ENCODE measurements at regions not wholly inside any gene's neighbourhood (a gene's known extent, or its start where the extent isn't known, plus 50 kb on each side); places are given as distances from the start of the nearest gene placed in this dataset.

DNA sequence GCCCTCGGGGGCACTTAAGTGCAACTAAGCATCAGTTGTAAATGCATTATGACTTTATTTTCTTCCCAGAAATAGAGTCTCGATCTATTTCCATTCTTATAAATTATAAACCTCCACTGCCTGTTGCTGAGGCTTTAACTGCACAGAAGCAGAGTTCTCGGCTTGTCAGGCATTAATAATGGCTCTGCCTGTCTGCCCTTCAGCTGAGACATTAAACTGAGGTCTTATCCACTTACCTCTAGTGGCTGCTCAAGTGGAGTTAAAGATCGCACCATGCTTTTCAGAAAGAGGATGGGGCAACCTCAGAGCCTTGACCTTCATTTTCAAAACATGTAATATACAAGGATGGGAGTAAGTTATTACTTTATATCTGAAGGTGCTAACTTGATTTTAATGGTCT lies 597.6 kb upstream of the PRMT6 start:
- H2AK5ac ChIP-seq (ENCODE audit: low read length, severe bottlenecking): no peak overlapping the region
- no peak overlapping the region for H3K18ac ChIP-seq (ENCODE audit: low read depth in 1 of 2, low read length in 2 of 2)
- H3K79me1 ChIP-seq (replicated peaks; ENCODE audit: low read length, poor library complexity, severe bottlenecking): no peaks in the 10 kb centered on the region
- no peak overlapping the region for H2BK12ac ChIP-seq (ENCODE audit: low read length in 2 of 2)
- no peak for DNase-seq
- 36% methylated on average over 3 of the region's 4 CpGs for WGBS
- no peak overlapping the region for H2BK120ac ChIP-seq (ENCODE audit: low read depth, low read length)
- H3K4me1 ChIP-seq (ENCODE audit: control insufficient read depth, insufficient read depth, low read depth, low read length): no peaks in the 10 kb centered on the region
- H3K14ac ChIP-seq (ENCODE audit: low read length in 2 of 2): no peak overlapping the region
- no peak overlapping the region for H3K23ac ChIP-seq (ENCODE audit: low read length in 2 of 2)
- no peak overlapping the region for H2BK5ac ChIP-seq (ENCODE audit: low read depth, low read length, poor library complexity, severe bottlenecking)
- H3K27me3 ChIP-seq (ENCODE audit: control insufficient read depth in 1 of 2, insufficient read depth in 1 of 2, low read length in 2 of 2): no peaks in the 10 kb centered on the region
- no peaks in the 10 kb centered on the region for H3K36me3 ChIP-seq (ENCODE audit: control insufficient read depth in 1 of 2, insufficient read depth in 2 of 2, low read depth in 1 of 2, low read length in 2 of 2)
- H3K9ac ChIP-seq (ENCODE audit: low read length): no peak overlapping the region
- no peak overlapping the region for H3K4me3 ChIP-seq (ENCODE audit: insufficient read depth in 1 of 2, low read depth in 1 of 2, low read length in 2 of 2)
- H4K91ac ChIP-seq (ENCODE audit: low read length): no peak overlapping the region
- H3K4me2 ChIP-seq (ENCODE audit: low read length, poor library complexity, severe bottlenecking): no peak overlapping the region
- no peaks in the 10 kb centered on the region for H3K9me3 ChIP-seq (ENCODE audit: control insufficient read depth, low read length)
- H4K8ac ChIP-seq (ENCODE audit: low read length): no peak overlapping the region
- no peak overlapping the region for H3K4ac ChIP-seq (ENCODE audit: low read depth in 1 of 2, low read length in 2 of 2)
- no peak overlapping the region for H2AFZ ChIP-seq (ENCODE audit: low read depth, low read length)
- no peak overlapping the region for H2BK15ac ChIP-seq (ENCODE audit: low read depth, poor library complexity, severe bottlenecking)
- H3K27ac ChIP-seq (ENCODE audit: low read length, poor library complexity, severe bottlenecking): no peak overlapping the region

GRCh38 chr1:106459418-106459817 lies 597.1 kb upstream of the PRMT6 start:
- H3K9me3 ChIP-seq (ENCODE audit: control insufficient read depth, low read length): no peaks in the 10 kb centered on the region
- no peak overlapping the region for H2BK12ac ChIP-seq (ENCODE audit: low read length in 2 of 2)
- no peak overlapping the region for H3K18ac ChIP-seq (ENCODE audit: low read depth in 1 of 2, low read length in 2 of 2)
- no peaks in the 10 kb centered on the region for H3K36me3 ChIP-seq (ENCODE audit: control insufficient read depth in 1 of 2, insufficient read depth in 2 of 2, low read depth in 1 of 2, low read length in 2 of 2)
- no peak overlapping the region for H2BK120ac ChIP-seq (ENCODE audit: low read depth, low read length)
- H4K8ac ChIP-seq (ENCODE audit: low read length): no peak overlapping the region
- no peak overlapping the region for H3K4ac ChIP-seq (ENCODE audit: low read depth in 1 of 2, low read length in 2 of 2)
- no peak overlapping the region for H4K91ac ChIP-seq (ENCODE audit: low read length)
- no peak overlapping the region for H2AFZ ChIP-seq (ENCODE audit: low read depth, low read length)
- H3K4me3 ChIP-seq (ENCODE audit: insufficient read depth in 1 of 2, low read depth in 1 of 2, low read length in 2 of 2): no peak overlapping the region
- H3K27me3 ChIP-seq (ENCODE audit: control insufficient read depth in 1 of 2, insufficient read depth in 1 of 2, low read length in 2 of 2): no peaks in the 10 kb centered on the region
- no peak overlapping the region for H2BK5ac ChIP-seq (ENCODE audit: low read depth, low read length, poor library complexity, severe bottlenecking)
- no peak overlapping the region for H2BK15ac ChIP-seq (ENCODE audit: low read depth, poor library complexity, severe bottlenecking)
- no peak overlapping the region for H2AK5ac ChIP-seq (ENCODE audit: low read length, severe bottlenecking)
- H3K4me2 ChIP-seq (ENCODE audit: low read length, poor library complexity, severe bottlenecking): no peak overlapping the region
- no peak overlapping the region for H3K14ac ChIP-seq (ENCODE audit: low read length in 2 of 2)
- WGBS: 80% methylated on average over 1 of the region's 2 CpGs
- no peaks in the 10 kb centered on the region for H3K79me1 ChIP-seq (replicated peaks; ENCODE audit: low read length, poor library complexity, severe bottlenecking)
- H3K9ac ChIP-seq (ENCODE audit: low read length): no peak overlapping the region
- H3K27ac ChIP-seq (ENCODE audit: low read length, poor library complexity, severe bottlenecking): no peak overlapping the region
- DNase-seq: no peak
- no peaks in the 10 kb centered on the region for H3K4me1 ChIP-seq (ENCODE audit: control insufficient read depth, insufficient read depth, low read depth, low read length)
- no peak overlapping the region for H3K23ac ChIP-seq (ENCODE audit: low read length in 2 of 2)

GRCh38 chr1:106465666-106466065 lies 590.8 kb upstream of the PRMT6 start:
- no CpG with 5 or more reads among the region's 2 CpGs for WGBS
- no peaks in the 10 kb centered on the region for H3K79me1 ChIP-seq (replicated peaks; ENCODE audit: low read length, poor library complexity, severe bottlenecking)
- no peak overlapping the region for H3K14ac ChIP-seq (ENCODE audit: low read length in 2 of 2)
- H3K9ac ChIP-seq (ENCODE audit: low read length): no peak overlapping the region
- H2AK5ac ChIP-seq (ENCODE audit: low read length, severe bottlenecking): no peak overlapping the region
- H3K4ac ChIP-seq (ENCODE audit: low read depth in 1 of 2, low read length in 2 of 2): no peak overlapping the region
- no peaks in the 10 kb centered on the region for H3K36me3 ChIP-seq (ENCODE audit: control insufficient read depth in 1 of 2, insufficient read depth in 2 of 2, low read depth in 1 of 2, low read length in 2 of 2)
- no peak for DNase-seq
- H2BK12ac ChIP-seq (ENCODE audit: low read length in 2 of 2): no peak overlapping the region
- no peak overlapping the region for H2AFZ ChIP-seq (ENCODE audit: low read depth, low read length)
- H2BK5ac ChIP-seq (ENCODE audit: low read depth, low read length, poor library complexity, severe bottlenecking): no peak overlapping the region
- no peak overlapping the region for H4K8ac ChIP-seq (ENCODE audit: low read length)
- H2BK15ac ChIP-seq (ENCODE audit: low read depth, poor library complexity, severe bottlenecking): no peak overlapping the region
- H3K27ac ChIP-seq (ENCODE audit: low read length, poor library complexity, severe bottlenecking): no peak overlapping the region
- H3K23ac ChIP-seq (ENCODE audit: low read length in 2 of 2): no peak overlapping the region
- H3K4me3 ChIP-seq (ENCODE audit: insufficient read depth in 1 of 2, low read depth in 1 of 2, low read length in 2 of 2): no peak overlapping the region
- peaks cover 25% of the 10 kb centered on the region for H3K9me3 ChIP-seq (ENCODE audit: control insufficient read depth, low read length)
- no peaks in the 10 kb centered on the region for H3K27me3 ChIP-seq (ENCODE audit: control insufficient read depth in 1 of 2, insufficient read depth in 1 of 2, low read length in 2 of 2)
- H4K91ac ChIP-seq (ENCODE audit: low read length): no peak overlapping the region
- H3K18ac ChIP-seq (ENCODE audit: low read depth in 1 of 2, low read length in 2 of 2): no peak overlapping the region
- H3K4me1 ChIP-seq (ENCODE audit: control insufficient read depth, insufficient read depth, low read depth, low read length): no peaks in the 10 kb centered on the region
- H3K4me2 ChIP-seq (ENCODE audit: low read length, poor library complexity, severe bottlenecking): no peak overlapping the region
- no peak overlapping the region for H2BK120ac ChIP-seq (ENCODE audit: low read depth, low read length)

DNA sequence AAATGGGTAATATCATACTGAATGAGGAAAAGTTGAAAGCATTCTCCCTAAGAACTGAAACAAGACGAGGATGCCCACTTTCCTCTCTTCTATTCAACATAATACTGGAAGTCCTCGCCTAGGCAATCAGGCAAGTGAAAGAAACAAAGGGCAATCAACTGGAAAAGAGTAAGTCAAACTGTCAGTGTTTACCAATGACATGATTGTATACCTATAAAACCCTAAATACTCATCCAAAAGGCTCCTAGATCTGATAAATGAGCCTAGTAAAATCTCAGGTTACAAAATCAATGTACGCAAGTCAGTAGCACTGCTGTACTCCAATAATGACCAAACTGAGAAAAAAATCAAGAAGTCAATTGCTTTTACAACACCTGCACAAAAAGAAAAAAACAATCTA lies 575.8 kb upstream of the PRMT6 start:
- Histone ChIP-seq H2BK5ac (ENCODE audit: low read depth, low read length, poor library complexity, severe bottlenecking) (no peak overlapping the region), H2BK12ac (ENCODE audit: low read length in 2 of 2) (no peak overlapping the region), H3K4me2 (ENCODE audit: low read length, poor library complexity, severe bottlenecking) (no peak overlapping the region), H3K27me3 (ENCODE audit: control insufficient read depth in 1 of 2, insufficient read depth in 1 of 2, low read length in 2 of 2) (no peaks in the 10 kb centered on the region), H2AFZ (ENCODE audit: low read depth, low read length) (no peak overlapping the region), H3K9ac (ENCODE audit: low read length) (no peak overlapping the region), H3K4me3 (ENCODE audit: insufficient read depth in 1 of 2, low read depth in 1 of 2, low read length in 2 of 2) (no peak overlapping the region), H2BK120ac (ENCODE audit: low read depth, low read length) (no peak overlapping the region), H3K18ac (ENCODE audit: low read depth in 1 of 2, low read length in 2 of 2) (no peak overlapping the region), H3K4me1 (ENCODE audit: control insufficient read depth, insufficient read depth, low read depth, low read length) (no peaks in the 10 kb centered on the region), H2AK5ac (ENCODE audit: low read length, severe bottlenecking) (no peak overlapping the region), H3K9me3 (ENCODE audit: control insufficient read depth, low read length) (peaks cover 5% of the 10 kb centered on the region), H3K36me3 (ENCODE audit: control insufficient read depth in 1 of 2, insufficient read depth in 2 of 2, low read depth in 1 of 2, low read length in 2 of 2) (no peaks in the 10 kb centered on the region), H3K4ac (ENCODE audit: low read depth in 1 of 2, low read length in 2 of 2) (no peak overlapping the region), H3K14ac (ENCODE audit: low read length in 2 of 2) (no peak overlapping the region), H4K8ac (ENCODE audit: low read length) (no peak overlapping the region), H2BK15ac (ENCODE audit: low read depth, poor library complexity, severe bottlenecking) (no peak overlapping the region), H3K27ac (ENCODE audit: low read length, poor library complexity, severe bottlenecking) (no peak overlapping the region), H3K79me1 (replicated peaks; ENCODE audit: low read length, poor library complexity, severe bottlenecking) (no peaks in the 10 kb centered on the region), H4K91ac (ENCODE audit: low read length) (no peak overlapping the region), H3K23ac (ENCODE audit: low read length in 2 of 2) (no peak overlapping the region)
- WGBS: 63% methylated on average over 3 of the region's 3 CpGs
- DNase-seq: no peak
